H54 (cell line): ENCODE measurements at regions not wholly inside any gene's neighbourhood (a gene's known extent, or its start where the extent isn't known, plus 50 kb on each side); places are given as distances from the start of the nearest gene placed in this dataset.

ENCODE experiments used
- DNase-seq: peaks from one replicate; pipeline ENCODE4 v3.0.0; 2011; ENCODE audit warnings: low spot score, mixed read lengths; ENCODE audit not compliant: insufficient read length
- FAIRE-seq: peaks from 3 replicates; lab custom pipeline; 2011; peaks lifted over from hg19 to GRCh38; lab: Jason Lieb, UNC
- POLR2A ChIP-seq: IDR thresholded peaks from 2 replicates; pipeline ENCODE4 v1.6.1; 2011; ENCODE audit warnings: low read depth, mild to moderate bottlenecking, low read length

- TF ChIP-seq POLR2A: no peak
- DNase-seq (no peak), FAIRE-seq (no peak)
These were observed 911.2 kb upstream of the PIK3C3 start for GRCh38 chr18:41043876-41044275.

GRCh38 chr18:41042866-41043265 lies 912.2 kb upstream of the PIK3C3 start:
- no peak for TF ChIP-seq POLR2A
- DNase-seq (no peak), FAIRE-seq (no peak)

GRCh38 chr18:41038071-41038470 lies 917.0 kb upstream of the PIK3C3 start:
- FAIRE-seq (no peak), DNase-seq (no peak)
- TF ChIP-seq POLR2A: no peak

- DNase-seq (no peak), FAIRE-seq (no peak)
- TF ChIP-seq POLR2A: no peak
These were observed 918.7 kb upstream of the PIK3C3 start for GRCh38 chr18:41036346-41036745.

GRCh38 chr18:41034413-41034812 lies 920.6 kb upstream of the PIK3C3 start:
- no peak for DNase-seq
- FAIRE-seq: no peak
- TF ChIP-seq POLR2A: no peak

- TF ChIP-seq POLR2A: no peak
- no peak for DNase-seq
- FAIRE-seq: no peak
These were observed 929.4 kb upstream of the PIK3C3 start for GRCh38 chr18:41025666-41026065.

- no peak for FAIRE-seq
- no peak for TF ChIP-seq POLR2A
- no peak for DNase-seq
These were observed 930.2 kb upstream of the PIK3C3 start for GRCh38 chr18:41024792-41025191.

GRCh38 chr18:41022484-41022883 lies 932.5 kb upstream of the PIK3C3 start:
- TF ChIP-seq POLR2A: no peak
- FAIRE-seq (no peak), DNase-seq (no peak)

GRCh38 chr18:41021089-41021488 lies 933.9 kb upstream of the PIK3C3 start:
- DNase-seq (no peak), FAIRE-seq (no peak)
- no peak for TF ChIP-seq POLR2A

- no peak for TF ChIP-seq POLR2A
- FAIRE-seq (no peak), DNase-seq (no peak)
These were observed 942.8 kb upstream of the PIK3C3 start for GRCh38 chr18:41012194-41012593.

- no peak for TF ChIP-seq POLR2A
- DNase-seq (no peak), FAIRE-seq (no peak)
These were observed 945.1 kb upstream of the PIK3C3 start for GRCh38 chr18:41009926-41010325.

GRCh38 chr18:41004324-41004723 lies 950.7 kb upstream of the PIK3C3 start:
- DNase-seq (no peak), FAIRE-seq (no peak)
- no peak for TF ChIP-seq POLR2A

- no peak for DNase-seq
- no peak for TF ChIP-seq POLR2A
- no peak for FAIRE-seq
These were observed 959.5 kb upstream of the PIK3C3 start for GRCh38 chr18:40995529-40995928.

GRCh38 chr18:40993363-40993762 lies 961.7 kb upstream of the PIK3C3 start:
- no peak for TF ChIP-seq POLR2A
- DNase-seq: no peak
- no peak for FAIRE-seq

GRCh38 chr18:40987581-40987980 lies 967.5 kb upstream of the PIK3C3 start:
- FAIRE-seq: no peak
- no peak for TF ChIP-seq POLR2A
- DNase-seq: no peak

GRCh38 chr18:40985436-40985835 lies 969.6 kb upstream of the PIK3C3 start:
- no peak for DNase-seq
- no peak for TF ChIP-seq POLR2A
- no peak for FAIRE-seq

- no peak for TF ChIP-seq POLR2A
- FAIRE-seq: no peak
- DNase-seq: no peak
These were observed 970.2 kb upstream of the PIK3C3 start for GRCh38 chr18:40984856-40985255.
